Astrocyte of the cerebellum (primary cell): ENCODE measurements at regions not wholly inside any gene's neighbourhood (a gene's known extent, or its start where the extent isn't known, plus 50 kb on each side); places are given as distances from the start of the nearest gene placed in this dataset.

ENCODE experiments used
- DNase-seq: peaks from one replicate; pipeline ENCODE4 v3.0.0-alpha.2; 2011; ENCODE audit warnings: low read depth
- H3K4me3 ChIP-seq: 2 replicates; pipeline ENCODE4 v1.5.1; 2011; ENCODE audit warnings: mild to moderate bottlenecking, low read depth, low read length, moderate library complexity
- CTCF ChIP-seq: IDR thresholded peaks from 2 replicates; pipeline ENCODE4 v1.5.1; 2012; ENCODE audit warnings: low read length, low read depth, moderate library complexity, mild to moderate bottlenecking; ENCODE audit errors: missing control alignments
- in situ Hi-C: cut with HindIII; loops from 2 replicates; pipeline ENCODE4 v1.10.0; 2017; ENCODE audit warnings: low sequenced_read_pairs

DNA sequence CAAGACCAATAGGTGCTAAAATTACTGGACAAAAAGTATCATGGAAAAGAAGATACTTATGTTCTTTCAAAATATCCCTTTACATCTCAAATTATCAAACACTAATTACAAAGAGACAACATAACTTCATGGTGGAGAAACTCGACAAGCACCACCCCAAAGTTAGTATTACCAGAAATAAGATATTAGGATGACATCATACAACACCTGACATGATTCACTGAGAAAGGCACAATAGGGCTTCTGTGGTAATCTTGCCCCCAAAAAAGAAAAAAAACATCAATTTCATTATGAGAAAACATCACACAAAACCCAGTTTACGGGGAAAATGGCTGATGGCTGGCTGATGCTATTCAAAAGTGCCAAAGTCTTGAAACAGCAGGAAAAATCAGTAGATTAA, 1781.7 kb upstream of the PCDH10 start:
- no peak for DNase-seq
- in situ Hi-C loops: no loop called here
- H3K4me3 ChIP-seq: no peak overlapping the region
- TF ChIP-seq CTCF: no peak

DNA sequence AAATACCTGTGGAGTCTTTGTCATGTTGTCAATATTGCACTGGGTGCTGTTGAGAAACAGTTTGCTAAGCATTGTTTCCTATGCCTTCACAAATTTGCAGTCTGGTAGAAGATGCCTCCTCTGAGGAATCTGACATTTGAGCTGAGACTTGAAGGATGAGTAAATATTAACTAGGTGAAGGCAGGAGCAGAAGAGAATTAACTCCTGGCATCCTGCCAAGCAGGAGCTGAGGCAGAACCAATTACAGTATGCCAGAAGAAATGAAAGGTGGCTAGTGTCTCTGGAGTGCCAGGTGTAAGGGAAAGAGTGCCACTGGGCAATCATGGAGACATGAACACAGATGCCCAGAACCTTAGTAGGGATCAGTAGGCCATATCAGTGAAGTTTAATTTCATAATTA, 1778.2 kb upstream of the PCDH10 start:
- no peak overlapping the region for H3K4me3 ChIP-seq
- in situ Hi-C loops: no loop called here
- DNase-seq: no peak
- no peak for TF ChIP-seq CTCF

DNA sequence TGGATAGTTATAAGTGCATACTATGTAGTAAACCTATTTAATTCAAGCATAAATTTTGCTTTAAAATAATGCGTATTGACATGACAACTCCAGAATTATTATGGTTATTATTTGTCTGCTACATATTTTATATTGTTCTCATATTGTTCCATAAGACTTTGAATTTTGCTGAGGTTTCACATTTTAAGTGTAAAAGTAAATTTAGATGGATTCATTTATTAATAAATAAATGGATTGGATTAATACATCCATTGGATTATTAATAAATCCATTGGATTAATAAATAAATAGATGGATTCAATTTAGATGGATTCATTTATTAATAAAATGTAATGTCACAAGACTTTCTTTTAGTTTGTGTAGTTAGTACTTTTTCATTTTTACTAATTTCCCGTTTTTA, 1768.0 kb upstream of the PCDH10 start:
- DNase-seq: no peak
- TF ChIP-seq CTCF: no peak
- no peak overlapping the region for H3K4me3 ChIP-seq
- in situ Hi-C loops: no loop called here

GRCh38 chr4:131382839-131383238, 1766.3 kb upstream of the PCDH10 start:
- in situ Hi-C loops: no loop called here
- TF ChIP-seq CTCF: no peak
- H3K4me3 ChIP-seq: no peak overlapping the region
- DNase-seq: no peak

DNA sequence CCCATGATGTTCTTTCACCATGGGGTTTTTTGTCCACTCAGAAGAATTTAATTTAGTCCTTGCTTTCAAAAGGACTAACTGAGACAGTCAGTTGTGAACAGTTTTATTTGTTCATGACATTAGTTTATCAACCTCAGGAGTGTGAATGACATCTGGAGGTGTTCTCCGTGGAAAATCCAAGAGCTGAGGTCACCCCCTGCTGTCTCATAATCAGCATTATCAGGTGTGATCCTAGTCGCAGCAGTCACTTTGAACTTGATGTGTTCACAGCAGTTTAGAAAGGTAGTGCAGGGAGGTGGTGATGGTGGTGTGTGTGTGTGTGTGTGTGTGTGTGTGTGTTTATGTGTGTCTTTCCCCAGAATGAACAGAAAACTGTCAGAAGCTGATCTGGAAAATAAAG, 1760.8 kb upstream of the PCDH10 start:
- no peak overlapping the region for H3K4me3 ChIP-seq
- DNase-seq: no peak
- TF ChIP-seq CTCF: no peak
- in situ Hi-C loops: no loop called here

DNA sequence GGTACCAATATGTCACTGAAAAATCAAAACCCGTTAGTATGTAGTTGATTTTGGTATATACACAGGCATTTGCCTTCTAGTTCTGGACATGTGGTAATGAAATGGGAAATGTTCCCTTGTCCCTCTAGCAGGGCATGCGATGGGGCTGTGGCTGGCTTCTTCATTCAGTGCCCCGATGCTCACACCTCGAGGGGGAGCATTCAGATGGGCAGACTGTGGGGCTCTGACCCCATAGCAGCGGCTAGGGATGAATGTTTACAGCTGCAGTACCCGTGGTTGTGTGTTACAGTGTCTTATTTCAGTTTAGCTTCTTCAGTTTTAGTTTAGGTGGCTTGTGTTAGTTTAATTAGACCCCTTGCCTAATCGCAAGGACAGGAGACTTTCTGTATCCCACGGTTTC, 1741.0 kb upstream of the PCDH10 start:
- H3K4me3 ChIP-seq: no peak overlapping the region
- in situ Hi-C loops: no loop called here
- DNase-seq: no peak
- no peak for TF ChIP-seq CTCF

DNA sequence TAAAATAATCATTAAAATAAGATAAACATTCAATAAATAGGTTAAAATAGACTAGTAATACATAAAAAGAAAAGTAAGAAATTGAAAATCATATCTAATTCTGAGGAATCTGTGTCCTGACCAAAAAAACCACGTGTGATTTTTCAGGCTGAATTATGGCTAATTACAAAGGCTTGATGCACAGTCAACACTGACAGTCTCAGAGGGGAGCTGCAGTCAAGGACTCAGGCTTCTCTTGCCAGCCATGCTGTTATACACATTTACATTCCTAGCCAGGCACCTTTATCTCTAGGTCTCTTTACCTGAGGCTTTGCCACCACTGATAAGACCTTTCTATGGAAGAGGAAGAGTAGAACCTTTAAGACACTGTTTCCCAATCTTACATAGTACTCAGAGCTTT, 1737.7 kb upstream of the PCDH10 start:
- H3K4me3 ChIP-seq: no peak overlapping the region
- in situ Hi-C loops: no loop called here
- no peak for TF ChIP-seq CTCF
- DNase-seq: no peak
